ENCODE measurements at regions not wholly inside any gene's neighbourhood (a gene's known extent, or its start where the extent isn't known, plus 50 kb on each side); places are given as distances from the start of the nearest gene placed in this dataset.

GRCh38 chr9:82458296-82458695 is 469.7 kb downstream of the SPATA31D1 start:
- no peaks in the 10 kb centered on the region for H3K36me3 ChIP-seq (ENCODE audit: control insufficient read depth, insufficient read depth, low read length)
- 85% methylated on average over 2 of the region's 2 CpGs; no CpG with 5 or more reads in 1 of the 2 experiments for WGBS, 2 experiments (ENCODE audit: insufficient coverage in 1 of 2, insufficient read length in 1 of 2)
- no peak overlapping the region for H3K27ac ChIP-seq (ENCODE audit: low read depth, low read length)
- no peak for TF ChIP-seq CTCF (conservative IDR thresholded peaks at IDR 0.05)
- H3K4me3 Mint-ChIP-seq = no peak overlapping the region
- H3K27me3 ChIP-seq (ENCODE audit: control insufficient read depth, insufficient read depth, low read length, poor library complexity, severe bottlenecking) = no peaks in the 10 kb centered on the region
- H3K4me1 Mint-ChIP-seq = peaks cover 13% of the 10 kb centered on the region
- H3K9ac ChIP-seq (ENCODE audit: extremely low read depth, low read length, poor library complexity, severe bottlenecking) = no peak overlapping the region
- no peaks in the 10 kb centered on the region for H3K9me3 ChIP-seq (ENCODE audit: control insufficient read depth, low read length)
- H3K4me1 ChIP-seq (ENCODE audit: control insufficient read depth, insufficient read depth, low read length) = no peaks in the 10 kb centered on the region
- no peaks in the 10 kb centered on the region for H3K9me3 Mint-ChIP-seq
- H3K36me3 Mint-ChIP-seq (ENCODE audit: low read depth) = no peaks in the 10 kb centered on the region
- H3K27ac Mint-ChIP-seq = no peak overlapping the region
- no peak overlapping the region for H3K4me3 ChIP-seq (ENCODE audit: low read length)
- H3K27me3 Mint-ChIP-seq (ENCODE audit: insufficient read depth) = no peaks in the 10 kb centered on the region
- DNase-seq = no peak

- H3K9ac ChIP-seq (ENCODE audit: extremely low read depth, low read length, poor library complexity, severe bottlenecking) = no peak overlapping the region
- Mint-ChIP-seq H3K27ac (no peak overlapping the region), H3K4me1 (peaks cover 6% of the 10 kb centered on the region), H3K9me3 (no peaks in the 10 kb centered on the region), H3K4me3 (no peak overlapping the region), H3K36me3 (ENCODE audit: low read depth) (no peaks in the 10 kb centered on the region), H3K27me3 (ENCODE audit: insufficient read depth) (peaks cover 7% of the 10 kb centered on the region)
- no peak overlapping the region for H3K4me3 ChIP-seq (ENCODE audit: low read length)
- H3K27me3 ChIP-seq (ENCODE audit: control insufficient read depth, insufficient read depth, low read length, poor library complexity, severe bottlenecking) = no peaks in the 10 kb centered on the region
- no peaks in the 10 kb centered on the region for H3K36me3 ChIP-seq (ENCODE audit: control insufficient read depth, insufficient read depth, low read length)
- no peak overlapping the region for H3K27ac ChIP-seq (ENCODE audit: low read depth, low read length)
- H3K9me3 ChIP-seq (ENCODE audit: control insufficient read depth, low read length) = peaks cover 10% of the 10 kb centered on the region
- 58 to 92% methylated on average over 6 to 11 of the region's 11 CpGs for WGBS, 2 experiments (ENCODE audit: insufficient coverage in 1 of 2, insufficient read length in 1 of 2)
- H3K4me1 ChIP-seq (ENCODE audit: control insufficient read depth, insufficient read depth, low read length) = peaks cover 2% of the 10 kb centered on the region
- DNase-seq = peak; percentile 90
- TF ChIP-seq CTCF (conservative IDR thresholded peaks at IDR 0.05) = peak; percentile 88
These were observed 478.2 kb downstream of the SPATA31D1 start for GRCh38 chr9:82466616-82467260.

GRCh38 chr9:82467436-82467835 is 478.9 kb downstream of the SPATA31D1 start:
- no peak for TF ChIP-seq CTCF (conservative IDR thresholded peaks at IDR 0.05)
- H3K27me3 ChIP-seq (ENCODE audit: control insufficient read depth, insufficient read depth, low read length, poor library complexity, severe bottlenecking) = no peaks in the 10 kb centered on the region
- peaks cover 2% of the 10 kb centered on the region for H3K4me1 ChIP-seq (ENCODE audit: control insufficient read depth, insufficient read depth, low read length)
- no peaks in the 10 kb centered on the region for H3K36me3 ChIP-seq (ENCODE audit: control insufficient read depth, insufficient read depth, low read length)
- peaks cover 13% of the 10 kb centered on the region for H3K27me3 Mint-ChIP-seq (ENCODE audit: insufficient read depth)
- WGBS, 2 experiments (ENCODE audit: insufficient coverage in 1 of 2, insufficient read length in 1 of 2) = 93% methylated on average over 2 of the region's 2 CpGs; no CpG with 5 or more reads in 1 of the 2 experiments
- H3K4me3 Mint-ChIP-seq = no peak overlapping the region
- no peak overlapping the region for H3K27ac ChIP-seq (ENCODE audit: low read depth, low read length)
- H3K4me1 Mint-ChIP-seq = peaks cover 6% of the 10 kb centered on the region
- H3K9me3 Mint-ChIP-seq = no peaks in the 10 kb centered on the region
- no peaks in the 10 kb centered on the region for H3K36me3 Mint-ChIP-seq (ENCODE audit: low read depth)
- peaks cover 10% of the 10 kb centered on the region for H3K9me3 ChIP-seq (ENCODE audit: control insufficient read depth, low read length)
- H3K9ac ChIP-seq (ENCODE audit: extremely low read depth, low read length, poor library complexity, severe bottlenecking) = no peak overlapping the region
- no peak overlapping the region for H3K27ac Mint-ChIP-seq
- no peak overlapping the region for H3K4me3 ChIP-seq (ENCODE audit: low read length)
- no peak for DNase-seq
